Amniotic stem cell (primary cell): ENCODE measurements at regions not wholly inside any gene's neighbourhood (a gene's known extent, or its start where the extent isn't known, plus 50 kb on each side); places are given as distances from the start of the nearest gene placed in this dataset.

ENCODE experiments used
- DNase-seq: peaks from one replicate; lab custom pipeline; 2025; lab: John Stamatoyannopoulos, UW

DNA sequence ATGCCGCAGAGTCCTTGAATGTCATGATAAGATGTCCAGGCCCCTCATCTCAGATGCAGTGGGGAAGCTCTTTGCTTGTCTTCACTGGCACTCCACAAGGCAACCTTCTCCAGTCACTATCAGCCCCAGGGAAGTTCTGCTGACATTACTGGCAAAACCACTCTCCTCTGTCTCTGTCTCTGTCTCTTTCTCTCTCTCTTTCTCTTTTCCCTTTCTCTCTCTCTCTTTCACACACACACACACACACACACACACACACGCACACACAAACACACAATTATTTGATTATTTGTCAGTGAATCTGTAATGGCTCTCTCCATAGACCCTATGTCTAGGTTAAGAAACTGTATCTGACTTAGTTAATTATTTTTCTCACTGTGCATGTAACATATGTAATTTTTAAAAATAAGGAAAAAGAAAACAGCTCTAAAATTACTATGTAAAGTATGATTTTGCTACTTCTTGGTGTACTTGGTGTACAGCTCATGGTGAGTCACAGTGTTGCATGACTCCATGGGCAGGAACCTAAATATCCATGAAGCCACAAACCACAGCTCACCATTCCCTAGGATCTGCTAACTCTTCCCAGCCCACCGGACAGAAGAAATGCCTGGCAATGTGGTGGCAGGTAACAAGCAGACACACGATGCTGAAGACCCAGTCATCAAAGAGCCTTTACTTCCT, 594.9 kb upstream of the ID2 start:
- DNase-seq, result peak; percentile 73

DNA sequence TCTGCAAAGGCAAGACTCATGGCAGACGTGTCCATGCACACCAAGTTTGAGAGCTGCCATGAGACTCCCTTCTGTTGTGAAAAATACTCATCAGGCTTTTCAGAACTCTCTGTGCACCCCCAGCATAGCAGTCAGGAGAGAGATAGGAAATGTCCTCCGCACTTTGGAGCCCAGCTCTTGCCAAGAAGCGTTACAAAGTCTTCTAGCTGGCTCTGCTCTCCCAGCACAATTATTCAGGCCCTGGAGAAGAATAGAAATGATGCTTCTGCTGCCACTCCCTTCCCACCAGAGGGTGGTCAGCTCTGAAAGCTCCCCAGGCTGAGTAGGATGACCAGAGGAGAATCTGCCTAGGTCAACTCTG, 594.4 kb upstream of the ID2 start:
- DNase-seq, result peak; percentile 50

DNA sequence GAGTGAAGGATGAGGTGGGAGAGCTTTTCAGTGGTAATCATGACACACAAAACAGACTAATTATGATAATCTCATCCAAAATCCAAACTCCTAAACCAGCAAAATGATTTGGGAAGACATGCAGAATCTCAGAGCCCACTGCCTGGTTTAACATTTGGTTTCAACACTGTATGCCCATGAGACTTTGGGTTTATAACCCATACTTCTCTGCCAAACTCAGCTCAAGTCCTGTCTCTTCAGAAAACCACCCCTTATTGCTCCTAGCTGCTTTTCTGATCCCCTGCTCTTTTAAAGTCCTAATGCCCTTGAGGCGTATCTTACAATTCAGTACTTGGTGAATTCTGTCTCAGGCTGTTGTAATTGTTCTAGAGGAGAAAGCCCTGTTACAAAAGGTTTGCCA, 593.0 kb upstream of the ID2 start:
- DNase-seq, result no peak

DNA sequence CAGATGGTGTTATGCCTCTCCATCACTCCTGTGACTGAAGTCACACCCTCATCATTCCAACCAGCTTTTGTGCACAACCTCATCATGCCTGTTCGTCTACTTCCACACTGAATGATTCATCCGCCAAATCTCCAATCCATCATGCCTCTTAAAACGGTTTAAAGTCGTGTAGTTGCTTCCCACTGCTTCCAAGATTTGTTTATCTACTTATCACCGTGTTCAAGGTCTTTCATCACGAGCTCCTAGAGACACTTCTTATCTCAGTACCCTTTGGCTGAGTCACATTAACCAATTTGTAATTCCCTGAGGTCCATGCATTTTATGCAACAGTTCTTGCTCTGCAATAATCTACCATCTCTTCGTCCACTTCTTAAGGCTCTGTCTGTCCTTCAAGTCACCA, 592.3 kb upstream of the ID2 start:
- peak; percentile 18 for DNase-seq

DNA sequence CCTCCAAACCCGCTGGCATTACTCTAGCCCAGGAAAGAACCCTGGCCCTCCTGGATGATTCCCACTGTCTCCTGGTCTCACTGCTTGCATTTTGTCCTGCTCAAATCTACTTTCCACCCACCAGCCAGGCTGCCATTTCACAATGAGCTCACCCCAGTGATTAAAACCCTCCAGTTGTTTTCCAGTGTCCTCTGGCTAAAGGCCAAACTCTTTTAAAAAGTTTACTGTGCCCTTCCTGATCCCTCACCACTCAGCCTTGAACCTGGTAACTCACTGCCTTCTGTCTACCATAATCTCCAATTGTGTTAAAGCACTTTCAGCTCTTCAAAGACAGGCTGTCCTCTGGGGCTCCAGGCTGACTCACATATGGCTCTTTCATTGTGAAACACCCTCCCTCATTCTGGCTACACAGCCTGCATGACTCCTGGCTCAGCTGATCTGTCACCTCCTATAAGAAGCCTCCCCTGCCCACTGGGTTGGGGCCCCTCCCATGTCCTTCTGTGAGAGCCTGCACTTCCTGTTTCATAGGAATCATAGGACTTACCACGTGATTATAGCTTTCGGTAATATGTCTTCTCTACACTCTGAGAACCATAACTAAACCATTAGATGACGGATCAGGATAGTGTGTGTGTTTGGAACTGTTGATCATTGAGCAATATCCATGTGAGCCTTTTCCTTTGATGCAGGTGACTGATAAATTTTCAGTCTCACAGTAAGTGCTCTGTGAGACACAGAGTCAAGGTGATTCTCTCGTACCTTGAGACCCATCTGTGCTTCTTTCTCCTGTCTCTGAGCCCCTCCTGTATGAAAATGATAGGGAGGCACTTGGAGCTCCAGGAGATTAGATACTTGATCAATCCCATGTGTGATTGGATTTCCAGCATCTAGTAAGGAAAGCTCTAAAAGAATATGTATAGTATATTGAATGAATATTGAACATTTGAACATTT, 590.8 kb upstream of the ID2 start:
- peak; percentile 50 for DNase-seq

DNA sequence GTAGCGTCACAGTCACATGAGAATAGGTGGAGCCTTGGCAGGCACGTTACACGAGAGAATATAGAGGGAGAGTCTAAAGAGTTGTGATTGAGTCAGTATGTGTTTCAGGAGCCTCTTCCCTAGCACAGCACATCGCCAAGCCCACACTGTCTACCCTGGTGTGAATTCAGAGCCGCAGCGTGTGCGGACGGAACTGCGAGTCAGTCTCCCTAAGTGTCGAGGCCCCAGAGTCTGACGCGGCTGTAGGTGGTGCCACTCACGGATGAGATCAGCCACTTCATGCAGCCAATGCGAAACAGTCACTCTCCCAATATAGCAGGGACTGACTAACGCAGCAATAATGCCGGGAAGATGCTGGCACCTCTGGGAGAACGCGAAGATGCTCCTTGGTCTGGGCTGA, 587.3 kb upstream of the ID2 start:
- no peak for DNase-seq

DNA sequence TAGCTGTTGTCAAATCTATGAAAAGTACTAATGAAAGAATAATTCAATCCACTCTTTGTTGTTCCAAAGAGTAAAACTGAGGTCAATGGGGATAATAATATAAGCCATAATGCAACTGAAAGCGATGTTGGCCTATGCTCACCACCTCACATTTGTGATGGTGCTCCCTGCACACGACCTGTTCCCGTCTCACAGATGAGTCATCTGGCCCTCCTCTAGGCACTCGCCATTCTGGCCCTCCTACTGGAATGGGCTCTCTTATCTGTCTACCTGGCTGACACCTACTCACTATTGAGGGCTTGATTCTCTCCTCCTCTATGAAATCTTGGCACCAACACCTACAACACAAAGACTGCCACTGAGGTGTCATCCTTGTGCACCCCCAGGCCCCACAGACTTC, 585.9 kb upstream of the ID2 start:
- no peak for DNase-seq

DNA sequence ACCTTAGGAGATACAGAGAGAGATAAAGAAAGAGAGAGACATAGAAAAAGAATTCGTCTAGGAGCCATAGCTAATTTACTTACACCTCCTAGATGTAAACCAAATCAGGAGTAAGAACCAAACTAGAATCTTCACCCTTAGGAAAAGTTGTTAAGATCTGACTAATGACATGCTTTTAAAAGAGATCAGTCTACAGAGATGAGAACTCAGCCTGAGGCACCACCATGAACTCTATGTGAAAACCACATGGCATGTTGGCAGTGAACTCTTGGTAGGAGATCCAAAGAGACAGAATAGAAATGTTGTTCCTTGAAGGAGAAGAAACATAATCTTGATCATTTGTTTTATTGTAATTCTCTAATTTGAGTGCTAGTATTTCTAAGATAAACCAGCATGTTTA, 585.4 kb upstream of the ID2 start:
- DNase-seq, result no peak

DNA sequence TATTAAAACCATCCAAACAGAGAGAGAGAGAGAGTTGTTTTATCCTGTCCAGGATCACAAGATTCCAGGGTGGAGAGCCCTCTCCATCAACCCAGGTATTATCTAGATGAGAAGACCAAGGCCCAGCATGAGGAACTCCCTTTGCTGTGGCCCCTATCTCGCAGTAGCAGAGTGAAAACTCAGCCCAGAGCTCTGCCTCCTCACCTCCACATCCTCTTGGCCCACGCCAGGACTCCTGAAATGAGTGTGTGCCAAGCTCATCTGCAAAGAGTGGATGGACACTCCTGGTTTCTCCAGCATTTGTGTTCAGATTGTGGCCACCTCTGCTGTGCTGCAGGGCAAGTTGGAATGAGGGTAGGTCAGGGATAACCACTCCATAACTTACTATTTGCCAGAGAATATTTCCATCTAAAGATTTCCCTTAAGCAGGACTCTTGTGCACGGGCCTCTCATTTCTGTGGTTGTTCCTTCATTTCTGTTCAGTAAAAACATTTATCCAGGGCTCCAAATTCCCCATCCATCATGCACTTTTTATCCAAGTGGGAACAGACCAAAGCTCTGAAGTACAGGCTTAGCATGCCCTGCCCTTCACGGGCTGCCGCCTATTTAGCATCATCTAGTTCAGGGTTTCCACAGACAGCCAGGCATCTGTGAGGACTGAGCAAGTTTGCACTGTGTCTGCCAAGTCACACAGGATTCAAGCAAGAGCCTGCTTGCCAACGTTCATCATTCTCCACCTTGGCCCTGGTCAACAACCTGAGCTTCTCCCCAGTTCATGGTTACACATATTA, 583.2 kb upstream of the ID2 start:
- no peak for DNase-seq

DNA sequence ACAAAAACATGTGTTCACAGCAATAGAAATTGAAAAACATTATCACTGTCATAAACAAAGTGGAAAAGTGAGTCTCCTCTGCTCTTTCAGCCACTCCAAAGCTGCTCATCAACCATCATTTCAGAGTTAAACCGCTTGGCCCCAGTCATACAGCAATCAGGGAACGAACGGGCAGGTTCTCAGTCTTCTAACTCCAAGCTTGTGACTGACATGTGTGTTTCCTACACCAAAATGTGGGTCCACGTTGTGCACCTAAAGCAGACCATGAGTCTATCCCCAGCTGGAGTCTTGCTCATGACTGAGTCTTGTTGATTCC, 582.6 kb upstream of the ID2 start:
- DNase-seq, result no peak

DNA sequence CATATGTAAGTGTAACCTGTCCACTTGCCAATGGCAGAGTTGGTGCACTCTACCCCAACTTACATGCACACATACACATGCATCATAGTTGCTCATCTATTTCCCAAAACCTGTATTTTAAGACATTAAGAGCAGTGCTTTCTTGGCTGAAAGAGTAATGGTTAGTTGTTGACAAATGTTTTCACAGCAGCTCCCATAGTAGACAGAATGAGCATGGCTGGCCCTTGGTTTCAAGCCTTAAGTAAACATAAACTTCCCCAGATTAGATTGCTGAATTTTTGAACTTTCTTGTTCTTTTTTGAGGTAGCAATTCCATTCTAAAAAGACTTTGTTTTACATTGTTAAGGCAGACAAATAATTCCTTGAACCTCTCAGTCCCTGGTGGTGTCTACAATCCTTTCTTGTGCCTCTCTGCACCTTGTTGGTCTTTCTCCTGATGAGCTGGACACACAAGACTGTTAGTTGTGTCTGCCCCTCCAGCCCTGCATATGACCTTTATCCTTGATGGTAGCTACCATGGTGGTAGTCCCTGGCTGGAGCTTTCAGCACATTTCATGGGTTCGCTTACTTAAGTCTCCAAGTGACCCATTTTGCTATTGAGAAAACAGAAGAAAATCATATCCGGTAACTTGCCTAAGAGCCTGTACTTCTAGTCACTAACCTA, 580.1 kb upstream of the ID2 start:
- DNase-seq, result no peak

DNA sequence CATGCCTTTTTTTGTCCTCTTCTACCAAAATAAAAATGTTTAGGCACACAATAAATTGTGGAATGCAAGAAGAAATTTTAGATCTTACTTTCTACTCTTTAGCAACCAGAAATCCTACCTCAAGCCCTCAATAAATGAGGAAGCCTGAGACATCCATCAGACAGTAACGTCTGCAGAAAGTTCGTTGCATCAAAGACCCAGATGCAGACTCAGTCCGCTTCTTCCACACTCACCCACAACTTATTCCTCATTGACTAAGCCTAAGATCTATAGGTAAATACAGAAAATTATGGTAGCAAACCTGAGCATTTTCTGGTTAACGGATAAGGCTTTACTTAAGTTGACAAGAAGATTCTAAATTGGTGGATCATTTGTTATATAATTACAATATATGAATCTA, 579.4 kb upstream of the ID2 start:
- no peak for DNase-seq

DNA sequence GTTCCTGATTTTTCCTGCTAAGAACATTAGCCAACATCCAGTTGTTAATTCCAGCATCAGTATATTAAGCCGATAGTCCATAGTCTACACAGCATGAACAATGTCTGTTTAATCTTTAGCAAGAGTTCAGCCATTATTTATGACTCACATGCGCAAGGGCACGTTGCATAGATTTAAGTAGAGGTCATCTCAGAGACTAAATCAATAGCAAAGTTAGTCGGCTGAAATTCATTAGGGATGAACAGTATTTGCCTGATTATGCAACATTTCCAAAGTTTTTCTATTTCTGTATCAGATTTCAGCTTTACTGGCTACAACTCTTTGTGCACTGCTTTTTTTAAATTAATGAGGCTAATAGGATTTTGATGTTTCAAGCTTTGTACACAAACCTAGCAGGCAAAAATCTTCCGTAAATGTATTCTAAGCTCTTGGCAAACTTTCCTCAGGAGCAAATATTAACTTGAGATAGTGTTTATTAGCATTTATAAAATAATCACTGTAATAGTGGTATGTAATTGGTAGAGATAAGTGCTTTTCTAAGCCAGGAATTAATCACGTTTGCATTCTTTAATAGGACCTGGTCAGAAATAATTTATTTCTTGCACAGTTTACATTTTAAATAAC, 578.7 kb upstream of the ID2 start:
- DNase-seq, result no peak

DNA sequence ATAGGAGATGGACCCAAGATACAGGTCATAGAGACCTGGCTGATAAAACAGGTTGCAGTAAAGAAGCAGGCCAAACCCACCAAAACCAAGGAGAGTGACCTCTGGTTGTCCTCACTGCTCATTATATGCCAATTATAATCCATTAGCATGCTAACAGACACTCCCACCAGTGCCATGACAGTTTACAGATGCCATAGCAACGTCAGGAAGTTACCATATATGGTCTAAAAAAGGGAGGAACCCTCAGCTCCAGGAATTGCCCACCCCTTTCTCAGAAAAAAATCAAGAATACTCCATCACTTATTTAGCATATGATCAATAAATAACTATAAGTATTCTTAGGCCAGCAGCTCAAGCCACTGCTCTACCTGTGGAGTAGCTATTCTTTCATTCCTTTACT, 574.7 kb upstream of the ID2 start:
- no peak for DNase-seq

DNA sequence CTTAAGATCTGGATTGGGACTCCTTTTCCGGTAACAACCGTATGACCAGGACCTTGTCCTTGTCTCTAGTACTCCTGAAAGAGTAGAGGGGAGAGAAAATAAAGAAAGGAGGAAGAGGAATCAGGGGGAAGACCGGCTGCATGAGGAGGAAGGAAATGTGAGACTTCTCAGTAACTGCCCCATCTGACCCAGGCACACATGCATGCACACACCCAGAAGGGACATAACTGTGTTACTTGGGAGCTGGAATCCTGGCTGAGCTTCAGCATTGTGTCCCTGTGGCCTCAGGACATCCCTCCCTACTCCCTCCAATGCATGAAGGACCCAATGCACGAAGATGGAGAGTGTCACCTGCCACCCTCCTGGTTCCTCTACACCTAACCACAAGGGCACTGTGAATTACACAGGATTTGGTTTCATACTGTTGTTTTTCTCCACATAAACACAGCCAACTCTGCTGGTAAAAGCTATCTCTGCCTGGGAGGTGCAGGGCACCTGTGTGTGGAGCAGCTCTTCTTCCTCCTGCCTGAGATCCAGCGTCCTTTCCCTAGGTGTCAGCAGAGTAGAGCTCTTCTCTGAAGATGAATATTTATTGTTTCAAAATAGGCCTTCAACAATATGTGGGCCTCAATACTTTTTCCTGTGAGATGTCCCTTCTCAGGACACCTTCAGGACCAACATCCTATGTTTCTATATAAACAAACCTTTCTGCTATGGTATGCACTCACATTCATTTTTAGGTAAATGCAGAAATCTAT, 574.1 kb upstream of the ID2 start:
- DNase-seq, result no peak

DNA sequence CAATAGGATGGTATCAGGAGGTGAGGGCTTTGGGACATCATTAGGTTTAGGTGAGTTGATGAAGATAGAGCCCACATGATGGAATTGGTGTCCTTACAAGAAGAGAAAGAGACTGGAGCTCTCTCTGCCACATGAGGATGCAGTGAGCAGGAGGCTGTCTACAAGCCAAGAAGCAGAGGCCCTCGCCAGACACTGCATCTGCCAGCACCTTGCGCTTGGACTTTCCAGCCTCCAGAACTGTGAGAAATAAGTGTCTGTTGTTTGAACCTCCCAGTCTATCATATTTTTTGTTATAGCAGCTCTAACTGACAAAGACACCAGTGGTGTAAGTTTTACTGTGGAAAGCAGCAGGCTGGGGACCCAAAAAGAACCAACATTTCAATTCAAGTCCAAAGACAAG, 571.1 kb upstream of the ID2 start:
- DNase-seq, result no peak

DNA sequence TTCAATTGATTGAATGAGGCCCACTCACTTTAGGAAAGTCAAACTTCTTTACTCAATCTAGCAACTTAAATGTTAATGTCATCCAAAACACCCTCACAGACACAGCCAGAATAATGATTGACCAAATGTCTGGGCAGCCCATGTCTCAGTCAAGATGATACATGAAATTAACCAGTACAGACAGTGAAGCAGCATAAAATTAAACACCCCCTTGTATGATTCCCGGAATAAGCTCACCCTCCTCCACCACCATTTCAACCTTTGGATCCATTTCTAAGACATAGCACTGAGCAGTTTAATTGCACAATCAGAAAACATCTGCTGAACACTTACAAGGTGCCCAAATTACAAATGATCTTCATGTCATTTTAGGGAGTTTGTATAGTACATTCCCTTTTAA, 570.7 kb upstream of the ID2 start:
- DNase-seq, result no peak

DNA sequence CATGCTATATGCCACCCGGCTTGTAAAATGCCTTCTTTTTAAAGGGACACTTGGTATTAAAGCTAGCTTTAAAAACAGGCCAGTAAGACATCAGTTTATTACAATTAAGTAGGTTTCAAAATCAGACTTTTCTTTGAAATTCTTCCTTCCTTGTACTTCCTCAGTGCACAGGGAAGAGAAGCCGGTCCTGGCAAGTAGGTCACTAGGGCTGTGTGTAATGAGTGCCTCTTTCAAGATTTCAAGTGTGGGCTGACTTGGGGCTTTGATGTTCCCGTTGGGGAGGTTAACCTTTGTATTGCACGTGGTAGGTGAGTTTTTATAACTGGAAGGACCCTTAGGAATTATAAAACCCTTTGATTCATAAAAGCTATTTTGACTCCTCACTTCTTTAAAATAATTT, 566.4 kb upstream of the ID2 start:
- DNase-seq, result no peak

DNA sequence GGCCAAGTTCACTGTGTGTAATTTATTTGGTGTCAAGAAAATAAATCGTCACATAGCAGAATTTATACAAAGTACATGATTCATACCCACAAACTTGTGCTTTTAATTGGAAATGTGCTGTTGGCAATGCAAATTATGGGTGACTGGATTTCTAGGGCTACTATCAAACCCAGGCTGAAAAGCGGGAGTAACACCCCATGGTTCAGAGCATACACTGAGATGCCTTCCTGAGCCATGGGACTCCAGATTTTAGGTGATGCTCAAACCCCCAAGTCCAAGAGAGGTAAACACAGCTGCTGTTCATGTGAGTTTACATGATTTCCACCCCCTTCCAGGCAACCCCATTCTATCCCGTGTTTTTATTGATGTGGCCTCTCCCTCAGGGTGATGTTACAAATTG, 565.9 kb upstream of the ID2 start:
- no peak for DNase-seq

DNA sequence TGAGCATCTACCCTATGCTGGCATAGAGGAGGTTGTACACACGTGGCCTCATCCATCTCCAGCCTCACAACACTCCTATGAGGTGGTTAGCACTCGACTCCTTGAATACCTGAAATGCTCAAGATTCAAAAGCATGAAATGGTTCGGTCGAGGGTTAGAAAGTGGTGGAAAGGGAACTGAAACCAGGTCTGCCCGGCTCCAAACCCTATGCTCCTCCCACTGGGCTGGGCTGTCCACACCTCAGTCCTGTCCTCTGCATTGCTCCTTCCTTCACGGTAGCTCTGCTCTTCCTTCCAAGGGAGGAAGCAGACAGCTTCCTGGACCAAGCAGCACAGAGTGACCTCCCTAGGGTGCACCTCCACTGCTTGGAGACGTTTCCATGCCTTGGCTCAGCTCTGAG, 565.2 kb upstream of the ID2 start:
- DNase-seq, result no peak
